ENCODE measurements at regions not wholly inside any gene's neighbourhood (a gene's known extent, or its start where the extent isn't known, plus 50 kb on each side); places are given as distances from the start of the nearest gene placed in this dataset.

DNA sequence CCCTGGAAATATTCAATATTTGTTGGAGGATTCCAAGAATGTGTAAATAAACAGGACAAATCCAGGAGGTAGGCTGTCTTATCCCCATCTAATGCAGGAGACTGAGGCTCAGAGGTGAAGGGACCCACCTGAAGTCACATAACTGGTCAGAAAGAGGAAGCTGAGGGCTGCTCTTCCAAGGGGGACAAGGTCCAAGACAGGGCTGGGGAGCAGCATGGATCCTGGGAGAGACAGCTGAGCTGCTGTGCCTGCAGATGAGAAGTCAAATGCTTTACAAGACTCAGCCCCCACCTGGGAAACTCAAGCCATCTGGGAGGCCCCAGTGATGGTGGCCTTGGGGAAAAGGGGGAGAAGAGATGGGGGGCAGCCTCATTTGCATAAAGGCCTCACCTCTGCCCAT lies 224.4 kb downstream of the PTPRU start:
- Histone ChIP-seq H3K27ac (ENCODE audit: low read depth, low read length) (no peak overlapping the region), H3K9ac (ENCODE audit: low read depth in 1 of 2, low read length in 2 of 2) (no peak overlapping the region), H3K36me3 (ENCODE audit: control insufficient read depth in 1 of 2, insufficient read depth in 2 of 2, low read length in 2 of 2) (no peaks in the 10 kb centered on the region), H3K4me3 (ENCODE audit: low read depth in 1 of 2, low read length in 2 of 2) (no peak overlapping the region), H3K27me3 (ENCODE audit: control insufficient read depth in 1 of 2, insufficient read depth in 2 of 2, low read length in 2 of 2) (peaks cover 0 to 2% of the 10 kb centered on the region in 2 donors), H3K9me3 (ENCODE audit: control insufficient read depth in 1 of 2, low read length in 2 of 2) (no peaks in the 10 kb centered on the region), H3K4me1 (ENCODE audit: control insufficient read depth in 1 of 2, insufficient read depth in 2 of 2, low read length in 2 of 2) (no peaks in the 10 kb centered on the region)

DNA sequence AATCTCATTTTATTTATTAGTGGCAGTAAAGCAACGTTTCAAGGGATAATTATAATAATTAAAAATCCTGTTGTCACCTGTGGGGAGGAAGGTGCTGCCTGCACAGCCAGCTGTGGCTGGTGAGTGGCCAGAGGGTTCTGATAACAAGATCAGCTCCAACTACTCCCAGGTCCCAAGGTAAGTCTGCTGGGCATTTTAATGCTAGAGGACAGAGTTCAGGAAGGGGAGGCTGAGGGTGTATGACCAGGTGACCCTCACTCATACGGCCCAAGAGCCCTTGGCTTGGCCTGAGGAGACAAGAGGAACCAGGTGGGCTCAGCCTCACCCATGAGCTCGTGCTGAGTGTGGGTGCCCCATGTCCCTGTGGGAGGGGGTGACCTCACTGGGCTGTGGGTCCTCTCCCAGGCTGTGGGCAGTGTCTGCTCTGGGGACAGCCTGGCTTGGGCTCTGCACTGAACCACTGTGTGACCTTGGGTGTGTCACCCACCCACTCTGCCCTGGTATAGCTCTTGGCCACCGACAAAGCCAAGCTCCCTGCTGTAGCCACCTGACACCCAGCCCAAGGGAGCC lies 223.8 kb downstream of the PTPRU start:
- Histone ChIP-seq H3K27ac (ENCODE audit: low read depth, low read length) (no peak overlapping the region), H3K9ac (ENCODE audit: low read depth in 1 of 2, low read length in 2 of 2) (no peak overlapping the region), H3K9me3 (ENCODE audit: control insufficient read depth in 1 of 2, low read length in 2 of 2) (no peaks in the 10 kb centered on the region), H3K4me1 (ENCODE audit: control insufficient read depth in 1 of 2, insufficient read depth in 2 of 2, low read length in 2 of 2) (no peaks in the 10 kb centered on the region), H3K27me3 (ENCODE audit: control insufficient read depth in 1 of 2, insufficient read depth in 2 of 2, low read length in 2 of 2) (peaks cover 0 to 8% of the 10 kb centered on the region in 2 donors), H3K36me3 (ENCODE audit: control insufficient read depth in 1 of 2, insufficient read depth in 2 of 2, low read length in 2 of 2) (no peaks in the 10 kb centered on the region), H3K4me3 (ENCODE audit: low read depth in 1 of 2, low read length in 2 of 2) (no peak overlapping the region)

DNA sequence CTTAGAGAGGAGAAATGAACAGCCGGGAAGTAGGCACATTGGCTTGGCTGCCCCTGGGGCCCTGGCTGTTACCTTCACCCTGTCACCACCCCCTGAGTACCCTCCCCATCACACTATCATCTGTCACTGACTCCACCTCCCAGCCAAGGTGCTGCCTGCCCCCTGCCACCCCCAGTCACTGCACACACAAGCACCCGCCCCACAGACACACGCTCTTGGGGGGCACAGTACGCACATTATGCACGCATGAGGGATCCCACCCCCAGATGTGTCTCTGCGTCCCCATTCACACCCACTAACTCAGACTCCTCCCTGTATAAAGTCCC lies 223.3 kb downstream of the PTPRU start:
- peaks cover 0 to 8% of the 10 kb centered on the region in 2 donors for H3K27me3 ChIP-seq (ENCODE audit: control insufficient read depth in 1 of 2, insufficient read depth in 2 of 2, low read length in 2 of 2)
- no peaks in the 10 kb centered on the region for H3K36me3 ChIP-seq (ENCODE audit: control insufficient read depth in 1 of 2, insufficient read depth in 2 of 2, low read length in 2 of 2)
- no peaks in the 10 kb centered on the region for H3K9me3 ChIP-seq (ENCODE audit: control insufficient read depth in 1 of 2, low read length in 2 of 2)

DNA sequence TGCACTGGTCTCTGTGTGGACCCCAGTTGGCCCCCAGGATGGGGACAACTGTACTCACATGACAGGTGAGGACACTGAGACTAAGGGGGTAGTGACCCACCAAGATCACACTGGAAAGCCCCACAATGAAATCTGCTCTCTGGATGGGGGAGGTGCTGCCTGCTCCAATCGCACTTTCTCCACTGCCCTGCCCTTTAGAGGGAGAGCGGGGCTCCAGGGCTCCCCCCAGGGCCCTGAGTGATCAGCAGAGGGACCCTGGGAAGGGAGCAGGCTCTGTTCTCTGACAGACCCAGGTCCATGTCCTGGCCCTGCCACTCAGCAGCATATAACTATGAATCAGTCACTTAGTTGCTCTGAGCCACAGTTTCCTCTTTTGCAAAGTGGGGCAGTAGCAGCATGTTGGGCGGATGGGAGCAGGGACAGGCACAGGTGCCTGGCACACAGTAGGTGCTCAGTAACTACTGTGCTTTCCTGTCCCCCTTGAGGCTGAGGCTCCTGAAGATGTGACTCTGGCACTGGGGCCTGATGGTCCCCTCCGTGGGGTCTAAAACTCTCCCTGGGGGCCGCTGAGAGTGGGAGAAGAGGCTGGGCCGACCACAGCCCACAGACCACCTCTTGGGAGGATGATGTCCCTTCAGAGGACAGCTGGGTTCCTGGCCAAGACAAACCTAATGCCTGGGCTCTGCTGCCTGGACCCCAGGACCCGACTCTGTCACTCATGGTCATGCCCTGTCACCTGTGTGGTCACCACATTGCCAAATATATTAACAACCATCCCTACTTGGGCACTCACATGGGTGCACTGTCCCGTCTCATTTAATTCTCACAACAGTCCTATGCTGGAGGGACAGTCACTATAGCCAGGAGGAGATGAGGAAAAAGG lies 222.7 kb downstream of the PTPRU start:
- Histone ChIP-seq H3K27me3 (ENCODE audit: control insufficient read depth in 1 of 2, insufficient read depth in 2 of 2, low read length in 2 of 2) (peaks cover 0 to 8% of the 10 kb centered on the region in 2 donors), H3K9me3 (ENCODE audit: control insufficient read depth in 1 of 2, low read length in 2 of 2) (no peaks in the 10 kb centered on the region), H3K9ac (ENCODE audit: low read depth in 1 of 2, low read length in 2 of 2) (no peak overlapping the region), H3K4me1 (ENCODE audit: control insufficient read depth in 1 of 2, insufficient read depth in 2 of 2, low read length in 2 of 2) (no peaks in the 10 kb centered on the region), H3K36me3 (ENCODE audit: control insufficient read depth in 1 of 2, insufficient read depth in 2 of 2, low read length in 2 of 2) (no peaks in the 10 kb centered on the region), H3K27ac (ENCODE audit: low read depth, low read length) (no peak overlapping the region), H3K4me3 (ENCODE audit: low read depth in 1 of 2, low read length in 2 of 2) (no peak overlapping the region)

More for the DNA sequence above, 223.3 kb downstream of the PTPRU start:
- Histone ChIP-seq H3K27ac (ENCODE audit: low read depth, low read length) (no peak overlapping the region), H3K4me3 (ENCODE audit: low read depth in 1 of 2, low read length in 2 of 2) (no peak overlapping the region), H3K9ac (ENCODE audit: low read depth in 1 of 2, low read length in 2 of 2) (no peak overlapping the region), H3K4me1 (ENCODE audit: control insufficient read depth in 1 of 2, insufficient read depth in 2 of 2, low read length in 2 of 2) (no peaks in the 10 kb centered on the region)

DNA sequence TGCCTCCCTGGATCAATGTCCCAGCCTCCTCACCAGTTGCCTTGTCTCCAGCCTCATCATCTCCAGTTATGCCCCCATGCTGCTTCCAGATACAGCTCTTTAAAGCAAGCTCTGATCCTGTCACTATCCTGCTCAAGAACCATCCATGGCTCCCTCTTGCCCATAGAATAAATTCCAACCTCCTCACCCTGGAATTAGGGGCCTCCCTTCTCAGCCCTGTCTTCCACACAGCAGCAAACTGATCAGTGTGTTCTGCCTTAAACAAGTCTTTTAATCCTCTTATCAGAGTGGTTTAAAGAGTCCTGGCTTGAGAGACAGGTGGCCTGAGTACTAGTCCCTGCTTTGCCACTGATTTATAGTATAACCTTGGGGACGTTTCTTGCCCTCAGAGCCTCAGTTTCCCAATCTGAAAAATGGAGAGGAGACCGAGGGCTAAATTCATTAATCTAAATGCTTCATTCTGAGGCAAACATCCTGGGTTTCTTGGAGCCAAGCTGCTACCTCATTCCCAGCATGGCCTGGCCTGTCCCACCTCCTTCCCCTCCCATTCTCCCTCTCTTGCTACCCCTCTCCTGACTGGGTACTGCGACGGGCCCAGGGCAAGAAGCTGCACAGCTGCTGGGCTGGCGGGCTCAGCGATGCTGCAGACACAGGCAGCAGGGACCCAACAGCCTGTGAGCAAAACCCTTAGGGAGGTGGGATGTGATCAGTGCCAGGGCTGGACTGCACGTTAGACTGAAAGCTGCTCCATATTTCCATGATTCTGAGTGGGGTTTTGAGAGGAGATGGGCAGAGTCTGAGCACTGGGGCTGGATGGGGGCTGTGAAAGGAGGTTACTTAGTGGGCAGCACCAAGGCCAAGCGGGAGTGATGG lies 221.4 kb downstream of the PTPRU start:
- Histone ChIP-seq H3K9ac (ENCODE audit: low read depth in 1 of 2, low read length in 2 of 2) (no peak overlapping the region), H3K4me1 (ENCODE audit: control insufficient read depth in 1 of 2, insufficient read depth in 2 of 2, low read length in 2 of 2) (no peaks in the 10 kb centered on the region), H3K36me3 (ENCODE audit: control insufficient read depth in 1 of 2, insufficient read depth in 2 of 2, low read length in 2 of 2) (no peaks in the 10 kb centered on the region), H3K27ac (ENCODE audit: low read depth, low read length) (no peak overlapping the region), H3K9me3 (ENCODE audit: control insufficient read depth in 1 of 2, low read length in 2 of 2) (no peaks in the 10 kb centered on the region), H3K27me3 (ENCODE audit: control insufficient read depth in 1 of 2, insufficient read depth in 2 of 2, low read length in 2 of 2) (peaks cover 0 to 8% of the 10 kb centered on the region in 2 donors), H3K4me3 (ENCODE audit: low read depth in 1 of 2, low read length in 2 of 2) (no peak overlapping the region)

DNA sequence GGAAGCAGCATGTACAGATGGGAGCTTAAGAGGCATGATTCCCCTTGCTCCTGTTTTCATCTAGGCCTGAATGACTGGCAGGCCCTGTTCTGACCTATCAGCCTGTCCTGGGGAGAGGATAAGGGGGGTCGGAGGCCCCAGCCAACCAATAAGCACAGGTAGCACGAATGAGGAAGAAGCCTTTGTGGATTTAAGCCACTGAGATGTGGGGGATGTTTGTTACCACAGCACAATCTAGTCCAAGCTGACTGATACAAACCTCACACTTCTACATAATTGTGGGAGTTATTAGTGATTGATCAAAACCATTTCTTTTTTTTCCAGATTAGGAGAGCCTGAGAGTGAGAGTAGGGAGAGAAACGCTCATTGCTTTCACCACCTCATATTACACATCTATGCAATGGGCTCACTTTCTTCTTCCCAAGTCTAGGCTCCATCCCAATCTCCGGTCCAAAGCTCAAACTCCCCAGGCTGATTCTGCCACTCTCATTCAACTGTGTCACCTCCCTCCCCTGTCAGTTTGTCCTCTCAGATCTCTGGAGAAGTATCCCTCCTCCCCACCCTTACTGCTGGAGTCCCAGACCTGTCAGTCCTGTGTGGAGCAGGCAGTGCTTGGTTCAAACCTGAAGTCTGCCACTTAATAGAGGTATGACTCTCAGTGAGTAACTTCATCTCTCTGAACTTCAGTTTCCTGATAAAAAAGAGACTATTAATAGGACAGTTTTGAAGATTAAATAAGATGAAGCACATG lies 220.5 kb downstream of the PTPRU start:
- no peaks in the 10 kb centered on the region for H3K9me3 ChIP-seq (ENCODE audit: control insufficient read depth in 1 of 2, low read length in 2 of 2)
- H3K9ac ChIP-seq (ENCODE audit: low read depth in 1 of 2, low read length in 2 of 2) = no peak overlapping the region
- peaks cover 0 to 8% of the 10 kb centered on the region in 2 donors for H3K27me3 ChIP-seq (ENCODE audit: control insufficient read depth in 1 of 2, insufficient read depth in 2 of 2, low read length in 2 of 2)
- no peaks in the 10 kb centered on the region for H3K4me1 ChIP-seq (ENCODE audit: control insufficient read depth in 1 of 2, insufficient read depth in 2 of 2, low read length in 2 of 2)
- H3K36me3 ChIP-seq (ENCODE audit: control insufficient read depth in 1 of 2, insufficient read depth in 2 of 2, low read length in 2 of 2) = no peaks in the 10 kb centered on the region
- H3K4me3 ChIP-seq (ENCODE audit: low read depth in 1 of 2, low read length in 2 of 2) = no peak overlapping the region
- H3K27ac ChIP-seq (ENCODE audit: low read depth, low read length) = no peak overlapping the region

DNA sequence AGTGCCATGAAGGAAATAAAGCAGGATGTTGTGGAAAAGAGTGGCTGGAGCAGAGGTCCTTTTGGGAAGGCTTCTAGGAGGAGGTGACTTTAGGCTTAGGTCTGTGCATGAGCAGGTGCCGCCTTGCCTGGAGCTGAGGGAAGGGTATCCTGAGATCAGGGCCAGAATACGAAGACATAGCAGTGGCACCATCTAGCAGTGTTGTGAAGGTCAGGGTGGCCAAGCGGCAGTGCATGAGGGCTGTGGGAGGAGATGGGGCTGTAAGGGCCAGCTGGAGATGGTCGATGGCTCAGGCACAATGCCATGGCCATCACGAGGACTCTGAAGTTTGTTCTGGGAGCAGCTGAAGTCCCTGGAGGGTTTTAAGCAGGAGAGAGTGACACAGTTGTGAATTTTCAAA lies 219.5 kb downstream of the PTPRU start:
- peaks cover 0 to 8% of the 10 kb centered on the region in 2 donors for H3K27me3 ChIP-seq (ENCODE audit: control insufficient read depth in 1 of 2, insufficient read depth in 2 of 2, low read length in 2 of 2)
- H3K9ac ChIP-seq (ENCODE audit: low read depth in 1 of 2, low read length in 2 of 2) = no peak overlapping the region
- no peak overlapping the region for H3K4me3 ChIP-seq (ENCODE audit: low read depth in 1 of 2, low read length in 2 of 2)
- H3K36me3 ChIP-seq (ENCODE audit: control insufficient read depth in 1 of 2, insufficient read depth in 2 of 2, low read length in 2 of 2) = no peaks in the 10 kb centered on the region
- H3K9me3 ChIP-seq (ENCODE audit: control insufficient read depth in 1 of 2, low read length in 2 of 2) = no peaks in the 10 kb centered on the region
- H3K27ac ChIP-seq (ENCODE audit: low read depth, low read length) = no peak overlapping the region
- no peaks in the 10 kb centered on the region for H3K4me1 ChIP-seq (ENCODE audit: control insufficient read depth in 1 of 2, insufficient read depth in 2 of 2, low read length in 2 of 2)

DNA sequence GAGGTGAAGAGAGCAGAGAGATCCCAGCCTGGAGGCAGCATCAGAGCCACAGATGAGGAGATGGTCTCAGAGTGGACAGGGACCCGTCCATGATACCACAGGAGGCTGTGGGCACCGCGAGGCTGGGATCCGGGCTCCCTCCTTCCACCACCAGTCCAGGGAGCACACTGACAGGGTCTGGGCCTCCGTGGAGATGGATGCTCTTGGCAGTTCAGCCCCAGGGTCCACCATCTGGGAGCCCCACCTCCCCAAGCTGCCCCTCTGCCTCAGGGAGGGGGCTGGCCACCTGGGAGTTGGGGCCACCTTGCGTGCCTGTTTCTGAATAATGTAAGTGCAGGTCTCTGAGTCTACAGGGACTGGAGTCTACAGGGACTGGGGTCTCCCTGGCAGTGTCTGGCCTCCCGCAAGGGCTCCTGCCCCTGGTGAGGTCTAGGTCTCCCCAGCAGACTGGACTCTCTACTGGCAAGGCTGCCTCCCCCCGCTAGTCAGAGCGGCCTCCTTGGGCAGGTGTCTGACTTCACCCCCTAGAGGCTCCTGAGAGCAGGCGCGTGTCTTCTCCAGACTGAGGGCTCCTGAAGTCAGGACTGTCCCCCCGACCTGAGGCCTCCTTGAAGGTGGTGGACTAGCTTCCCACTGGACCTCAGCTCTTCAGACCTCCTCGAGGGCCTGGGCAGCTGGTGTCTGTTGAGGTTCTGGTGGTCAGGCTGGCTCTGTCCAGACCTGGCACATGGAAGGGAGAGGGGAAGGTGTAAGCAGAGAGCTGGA lies 218.5 kb downstream of the PTPRU start:
- no peaks in the 10 kb centered on the region for H3K4me1 ChIP-seq (ENCODE audit: control insufficient read depth in 1 of 2, insufficient read depth in 2 of 2, low read length in 2 of 2)
- no peaks in the 10 kb centered on the region for H3K9me3 ChIP-seq (ENCODE audit: control insufficient read depth in 1 of 2, low read length in 2 of 2)
- H3K27me3 ChIP-seq (ENCODE audit: control insufficient read depth in 1 of 2, insufficient read depth in 2 of 2, low read length in 2 of 2) = peaks cover 0 to 8% of the 10 kb centered on the region in 2 donors
- no peak overlapping the region for H3K9ac ChIP-seq (ENCODE audit: low read depth in 1 of 2, low read length in 2 of 2)
- H3K36me3 ChIP-seq (ENCODE audit: control insufficient read depth in 1 of 2, insufficient read depth in 2 of 2, low read length in 2 of 2) = no peaks in the 10 kb centered on the region
- no peak overlapping the region for H3K4me3 ChIP-seq (ENCODE audit: low read depth in 1 of 2, low read length in 2 of 2)
- H3K27ac ChIP-seq (ENCODE audit: low read depth, low read length) = no peak overlapping the region

DNA sequence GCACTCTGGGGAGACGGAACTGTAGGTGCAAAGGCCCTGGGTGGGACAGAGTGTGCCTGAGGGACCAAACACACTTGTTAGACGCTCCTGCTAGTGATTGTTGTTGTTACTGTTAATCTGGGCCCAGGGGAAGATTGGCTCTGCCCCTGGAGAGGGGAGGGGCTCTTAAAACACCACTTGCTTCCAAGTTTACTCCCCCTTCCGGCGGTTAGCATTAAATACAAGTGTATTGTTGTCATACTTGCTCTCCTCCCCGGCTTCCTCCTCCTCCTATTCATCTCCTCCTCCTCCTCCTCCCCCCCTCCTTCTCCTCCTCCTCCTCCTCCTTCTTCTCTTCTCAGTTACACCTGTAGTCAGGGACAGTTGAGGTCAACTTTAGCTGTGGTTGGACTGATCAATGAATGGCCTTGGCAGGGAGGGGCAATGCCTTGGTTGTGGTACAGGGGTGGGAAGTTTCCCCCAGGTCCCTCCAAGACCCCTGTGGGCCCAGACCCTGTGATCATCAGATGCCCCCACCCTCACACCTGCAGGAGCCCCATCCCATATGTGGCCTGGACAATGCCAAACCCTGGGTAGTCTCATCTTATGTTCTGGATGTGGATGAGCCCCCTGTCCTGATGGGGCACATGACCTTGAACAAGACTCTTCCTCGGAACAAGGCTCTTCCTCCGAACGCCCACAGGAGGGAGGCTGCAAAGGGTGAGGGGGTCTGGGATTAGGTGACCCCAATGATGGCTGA lies 217.3 kb downstream of the PTPRU start:
- H3K27ac ChIP-seq (ENCODE audit: low read depth, low read length) = no peak overlapping the region
- H3K9me3 ChIP-seq (ENCODE audit: control insufficient read depth in 1 of 2, low read length in 2 of 2) = no peaks in the 10 kb centered on the region
- H3K4me1 ChIP-seq (ENCODE audit: control insufficient read depth in 1 of 2, insufficient read depth in 2 of 2, low read length in 2 of 2) = no peaks in the 10 kb centered on the region
- no peaks in the 10 kb centered on the region for H3K36me3 ChIP-seq (ENCODE audit: control insufficient read depth in 1 of 2, insufficient read depth in 2 of 2, low read length in 2 of 2)
- H3K9ac ChIP-seq (ENCODE audit: low read depth in 1 of 2, low read length in 2 of 2) = no peak overlapping the region
- H3K27me3 ChIP-seq (ENCODE audit: control insufficient read depth in 1 of 2, insufficient read depth in 2 of 2, low read length in 2 of 2) = peaks cover 0 to 8% of the 10 kb centered on the region in 2 donors
- H3K4me3 ChIP-seq (ENCODE audit: low read depth in 1 of 2, low read length in 2 of 2) = no peak overlapping the region

Data from duodenal mucosa (tissue), 2 donors.